Sigmoid colon (tissue), 6 donors: ENCODE measurements at regions not wholly inside any gene's neighbourhood (a gene's known extent, or its start where the extent isn't known, plus 50 kb on each side); places are given as distances from the start of the nearest gene placed in this dataset.
"Not testable (repeated sequence)": the region's sequence is repeated elsewhere in the genome, so short reads cannot be mapped to it uniquely, and the experiment has no call there.

Experiments
- DNase-seq: peaks from one replicate; pipeline ENCODE4 v3.0.0-alpha.2; 2019
- H3K27ac ChIP-seq, 4 donors: fragments of 200-600 bp; sonication (generic); one replicate each; pipeline ENCODE4 v1.5.1; 2016 to 2019; ENCODE audit warnings: mild to moderate bottlenecking in 1 of 4
- H3K27me3 ChIP-seq, 3 donors: fragments of 200-600 bp; sonication (generic); one replicate each; pipeline ENCODE4 v1.5.1; 2019; ENCODE audit warnings: mild to moderate bottlenecking in 1 of 3
- H3K36me3 ChIP-seq, 4 donors: fragments of 200-600 bp; sonication (generic); one replicate each; pipeline ENCODE4 v1.5.1; 2016 to 2019
- H3K4me1 ChIP-seq, 4 donors: fragments of 200-600 bp; sonication (generic); one replicate each; pipeline ENCODE4 v1.5.1; 2017 to 2019
- H3K4me3 ChIP-seq, 4 donors: fragments of 200-600 bp; sonication (generic); one replicate each; pipeline ENCODE4 v1.5.1; 2017 to 2019; ENCODE audit warnings: mild to moderate bottlenecking in 2 of 4, moderate library complexity in 1 of 4
- H3K9me3 ChIP-seq, 4 donors: fragments of 200-600 bp in 3 of 4; sonication (generic) in 3 of 4; one replicate each; pipeline versions ENCODE4 v1.5.1 to v1.6.1; 2013 to 2019
- EP300 ChIP-seq, 4 donors: sonication (generic); formaldehyde crosslinking; IDR thresholded peaks; one replicate each; pipeline ENCODE4 v1.6.1; 2017; ENCODE audit warnings: antibody characterized with exemption in 4 of 4
- POLR2A ChIP-seq, 2 donors: fragments of 450-650 bp; IDR thresholded peaks; one replicate each; pipeline ENCODE4 v1.6.1; 2016; ENCODE audit warnings: antibody characterized with exemption in 2 of 2, mild to moderate bottlenecking in 2 of 2, moderate library complexity in 2 of 2
- POLR2AphosphoS5 ChIP-seq, 4 donors: sonication (generic); formaldehyde crosslinking; IDR thresholded peaks; one replicate each; pipeline ENCODE4 v1.6.1; 2017; ENCODE audit warnings: antibody characterized with exemption in 4 of 4
- WGBS, 2 donors: extraction: QIAGEN DNeasy Blood & Tissue Kit; methylation state at CpG; one replicate each; pipeline ENCODE4 v1.1.7; 2013; 5-methylcytosine and 5-hydroxymethylcytosine counted together
- intact Hi-C: fragments of 100-400 bp; cut with DNase I; formaldehyde crosslinking; loops from one replicate; pipeline ENCODE4 v1.15.1; 2023
- TF ChIP-seq, protein P1 (sequence below), 4 experiments: fragments of 450-650 bp in 3 of 4; fragments of 200-600 bp in 1 of 4; IDR thresholded peaks; one replicate each; pipeline ENCODE4 v1.5.1; 2016 to 2019; ENCODE audit warnings: antibody characterized with exemption in 4 of 4, mild to moderate bottlenecking in 3 of 4, moderate library complexity in 2 of 4
- donor health status: healthy with polysubstance abuse.
- donor health status: healthy.

DNA sequence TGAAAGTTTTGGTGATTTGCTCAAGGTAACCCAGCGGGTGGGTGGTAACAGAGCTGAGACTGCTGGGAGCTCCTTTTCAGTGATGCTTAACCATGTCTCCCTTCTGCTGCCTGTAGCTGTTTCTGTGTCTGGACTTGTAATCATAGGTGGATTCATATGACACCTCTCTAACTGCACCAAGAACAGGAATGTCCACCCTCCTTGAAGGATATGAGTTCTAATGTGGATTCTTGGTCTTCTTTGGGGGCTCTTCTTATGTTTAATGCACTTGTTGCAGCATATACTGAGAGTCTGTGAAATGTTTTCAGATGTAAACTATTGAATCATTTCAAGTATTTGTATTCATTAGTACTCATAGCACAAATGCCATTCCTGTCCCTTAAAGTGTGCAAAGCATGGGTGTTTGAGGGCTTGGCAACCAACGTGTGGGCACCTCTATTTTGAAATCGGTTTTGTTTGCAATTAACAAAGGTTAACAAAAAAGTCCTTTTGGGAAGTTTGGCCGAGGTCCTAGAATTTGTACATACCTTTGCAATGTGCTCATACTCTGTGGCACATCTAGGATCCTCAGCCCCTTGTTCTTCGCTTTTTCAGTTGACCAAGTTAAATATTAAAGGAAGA, 138.0 kb downstream of the SOX4 start:
- TF ChIP-seq, protein P1, sequence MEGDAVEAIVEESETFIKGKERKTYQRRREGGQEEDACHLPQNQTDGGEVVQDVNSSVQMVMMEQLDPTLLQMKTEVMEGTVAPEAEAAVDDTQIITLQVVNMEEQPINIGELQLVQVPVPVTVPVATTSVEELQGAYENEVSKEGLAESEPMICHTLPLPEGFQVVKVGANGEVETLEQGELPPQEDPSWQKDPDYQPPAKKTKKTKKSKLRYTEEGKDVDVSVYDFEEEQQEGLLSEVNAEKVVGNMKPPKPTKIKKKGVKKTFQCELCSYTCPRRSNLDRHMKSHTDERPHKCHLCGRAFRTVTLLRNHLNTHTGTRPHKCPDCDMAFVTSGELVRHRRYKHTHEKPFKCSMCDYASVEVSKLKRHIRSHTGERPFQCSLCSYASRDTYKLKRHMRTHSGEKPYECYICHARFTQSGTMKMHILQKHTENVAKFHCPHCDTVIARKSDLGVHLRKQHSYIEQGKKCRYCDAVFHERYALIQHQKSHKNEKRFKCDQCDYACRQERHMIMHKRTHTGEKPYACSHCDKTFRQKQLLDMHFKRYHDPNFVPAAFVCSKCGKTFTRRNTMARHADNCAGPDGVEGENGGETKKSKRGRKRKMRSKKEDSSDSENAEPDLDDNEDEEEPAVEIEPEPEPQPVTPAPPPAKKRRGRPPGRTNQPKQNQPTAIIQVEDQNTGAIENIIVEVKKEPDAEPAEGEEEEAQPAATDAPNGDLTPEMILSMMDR (IDR thresholded peaks at IDR 0.05) = no peak
- TF ChIP-seq EP300 (IDR thresholded peaks at IDR 0.05) = no peak
- no peak for TF ChIP-seq POLR2A (IDR thresholded peaks at IDR 0.05)
- no peak for TF ChIP-seq POLR2AphosphoS5 (IDR thresholded peaks at IDR 0.05)
- 39 to 69% methylated on average over 5 of the region's 5 CpGs for WGBS, 2 donors
- Histone ChIP-seq H3K4me3 (no peak overlapping the region), H3K27me3 (no peaks in the 10 kb centered on the region), H3K36me3 (no peaks in the 10 kb centered on the region), H3K9me3 (no peaks in the 10 kb centered on the region), H3K27ac (peak overlapping the region; percentile 58 to 76 (median 72)), H3K4me1 (peaks cover 0 to 48% (median 29%) of the 10 kb centered on the region in 4 donors)
- intact Hi-C loops = no loop called here
- no peak for DNase-seq

DNA sequence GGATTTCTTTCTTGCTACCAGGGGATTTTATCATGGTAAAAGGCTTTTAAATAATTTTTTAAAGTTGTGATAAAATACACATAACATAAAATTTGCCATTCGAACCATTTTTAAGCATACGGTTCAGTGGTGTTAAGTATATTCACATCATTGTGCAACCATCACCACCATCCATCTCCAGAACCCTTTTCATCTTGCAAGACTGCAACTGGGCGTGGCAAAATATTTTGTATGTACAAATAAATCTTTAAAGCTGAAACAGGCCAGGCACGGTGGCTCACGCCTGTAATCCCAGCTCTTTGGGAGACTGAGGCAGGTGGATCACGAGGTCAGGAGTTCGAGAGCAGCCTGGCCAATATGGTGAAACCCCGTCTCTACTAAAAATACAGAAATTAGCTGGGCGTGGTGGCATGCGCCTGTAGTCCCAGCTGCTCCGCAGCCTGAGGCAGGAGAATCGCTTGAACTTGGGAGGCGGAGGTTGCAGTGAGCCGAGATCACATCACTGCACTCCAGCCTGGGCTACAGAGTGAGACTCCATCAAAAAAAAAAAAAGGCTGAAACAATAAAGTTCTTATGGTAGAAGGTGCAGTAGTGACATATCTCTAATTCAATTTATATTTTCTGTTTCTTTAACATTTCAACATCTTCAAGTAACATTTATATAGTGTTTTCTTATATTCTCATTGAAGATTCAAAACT, 138.6 kb downstream of the SOX4 start:
- H3K4me3 ChIP-seq, H3K9me3 ChIP-seq, DNase-seq, H3K36me3 ChIP-seq, H3K27me3 ChIP-seq, intact Hi-C loops: not testable (repeated sequence)
- Histone ChIP-seq H3K27ac (peak overlapping the region; percentile 58 to 76 (median 72)), H3K4me1 (peaks cover 0 to 48% (median 29%) of the 10 kb centered on the region in 4 donors)
- WGBS, 2 donors = 85 to 87% methylated on average over 14 of the region's 14 CpGs

DNA sequence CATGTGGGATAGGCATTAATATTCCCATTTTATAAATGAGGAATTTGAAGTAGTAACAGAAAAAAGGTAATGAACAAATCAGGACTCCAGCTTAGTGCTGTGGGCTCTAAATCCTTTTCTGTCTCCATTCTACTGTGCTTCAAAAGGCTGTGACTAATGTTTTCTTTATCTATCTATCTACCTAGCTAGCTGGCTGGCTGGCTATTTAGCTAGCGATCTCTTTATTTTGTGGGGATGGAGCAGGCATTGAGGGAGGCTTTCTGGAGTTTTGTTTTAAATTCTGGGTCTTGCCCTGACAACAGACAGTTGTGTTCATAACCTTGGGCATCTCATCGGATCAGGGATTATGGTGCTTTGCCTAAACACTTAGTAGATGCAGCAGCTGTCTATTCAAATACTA, 139.2 kb downstream of the SOX4 start:
- peak overlapping the region; percentile 58 to 76 (median 72) for H3K27ac ChIP-seq
- no peaks in the 10 kb centered on the region for H3K36me3 ChIP-seq
- no peak for TF ChIP-seq EP300 (IDR thresholded peaks at IDR 0.05)
- TF ChIP-seq POLR2A (IDR thresholded peaks at IDR 0.05) = no peak
- no peak for TF ChIP-seq POLR2AphosphoS5 (IDR thresholded peaks at IDR 0.05)
- TF ChIP-seq, protein P1 (IDR thresholded peaks at IDR 0.05) = no peak
- DNase-seq = no peak
- intact Hi-C loops = no loop called here
- WGBS, 2 donors = 91 to 94% methylated on average over 2 of the region's 2 CpGs
- H3K9me3 ChIP-seq = no peaks in the 10 kb centered on the region
- no peaks in the 10 kb centered on the region for H3K27me3 ChIP-seq
- H3K4me1 ChIP-seq = peaks cover 0 to 49% (median 29%) of the 10 kb centered on the region in 4 donors
- H3K4me3 ChIP-seq = no peak overlapping the region

DNA sequence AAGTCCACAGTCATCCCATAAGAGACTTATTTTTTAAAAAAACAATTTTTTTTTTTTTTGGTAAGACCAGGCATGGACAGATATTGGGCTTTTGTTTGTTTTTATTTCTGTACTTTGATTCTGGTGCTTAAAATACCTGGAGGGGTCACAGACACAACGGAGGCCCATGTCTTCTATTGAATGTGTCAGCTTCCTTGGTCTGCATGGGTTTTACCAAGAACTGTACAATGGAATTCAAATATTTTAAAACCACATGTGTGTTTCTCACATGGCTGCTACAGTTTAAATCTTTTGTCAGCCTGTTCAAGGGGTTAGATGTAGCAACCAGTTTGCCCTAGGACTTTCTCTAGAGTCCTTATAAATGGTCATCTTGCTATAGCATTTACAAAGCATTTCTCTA, 139.8 kb downstream of the SOX4 start:
- no peaks in the 10 kb centered on the region for H3K9me3 ChIP-seq
- H3K27me3 ChIP-seq = no peaks in the 10 kb centered on the region
- H3K4me3 ChIP-seq = no peak overlapping the region
- 72 to 85% methylated on average over 1 of the region's 1 CpG for WGBS, 2 donors
- no peaks in the 10 kb centered on the region for H3K36me3 ChIP-seq
- TF ChIP-seq POLR2A (IDR thresholded peaks at IDR 0.05) (no peak), POLR2AphosphoS5 (IDR thresholded peaks at IDR 0.05) (no peak)
- H3K27ac ChIP-seq = peak overlapping the region; percentile 1 to 76 (median 72)
- intact Hi-C loops = no loop called here
- H3K4me1 ChIP-seq = peaks cover 0 to 54% (median 31%) of the 10 kb centered on the region in 4 donors
- no peak for DNase-seq

DNA sequence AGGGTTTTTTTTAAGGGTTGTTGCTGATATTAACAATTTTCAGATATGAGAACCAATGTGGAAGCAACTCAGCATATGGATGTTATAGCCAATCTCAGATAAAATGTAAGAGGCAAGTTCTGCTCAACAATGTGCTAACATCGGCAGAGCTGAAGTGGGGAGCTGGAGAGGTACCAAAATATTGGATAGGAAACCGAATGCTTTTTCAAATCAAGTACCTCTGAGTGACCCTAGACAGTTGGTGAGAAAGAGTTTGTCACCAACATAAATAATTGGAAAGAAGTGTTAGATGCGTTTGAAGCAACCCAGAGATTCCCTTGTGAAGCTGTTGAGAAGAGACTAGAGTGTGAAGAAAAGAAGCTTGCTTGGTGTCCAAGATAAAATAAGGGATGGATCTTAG, 140.7 kb downstream of the SOX4 start:
- TF ChIP-seq POLR2A (IDR thresholded peaks at IDR 0.05) (no peak), EP300 (IDR thresholded peaks at IDR 0.05) (no peak), POLR2AphosphoS5 (IDR thresholded peaks at IDR 0.05) (no peak)
- TF ChIP-seq, protein P1 (IDR thresholded peaks at IDR 0.05) = no peak
- no peaks in the 10 kb centered on the region for H3K36me3 ChIP-seq
- H3K27ac ChIP-seq = peak overlapping the region in 3 of 4 donors; percentile 9 to 76 (median 68)
- H3K4me3 ChIP-seq = no peak overlapping the region
- H3K9me3 ChIP-seq = no peaks in the 10 kb centered on the region
- 84 to 92% methylated on average over 3 of the region's 3 CpGs for WGBS, 2 donors
- H3K27me3 ChIP-seq = no peaks in the 10 kb centered on the region
- DNase-seq = no peak
- intact Hi-C loops = no loop called here
- peaks cover 0 to 63% (median 36%) of the 10 kb centered on the region in 4 donors for H3K4me1 ChIP-seq
